ENCODE measurements at regions not wholly inside any gene's neighbourhood (a gene's known extent, or its start where the extent isn't known, plus 50 kb on each side); places are given as distances from the start of the nearest gene placed in this dataset.

DNA sequence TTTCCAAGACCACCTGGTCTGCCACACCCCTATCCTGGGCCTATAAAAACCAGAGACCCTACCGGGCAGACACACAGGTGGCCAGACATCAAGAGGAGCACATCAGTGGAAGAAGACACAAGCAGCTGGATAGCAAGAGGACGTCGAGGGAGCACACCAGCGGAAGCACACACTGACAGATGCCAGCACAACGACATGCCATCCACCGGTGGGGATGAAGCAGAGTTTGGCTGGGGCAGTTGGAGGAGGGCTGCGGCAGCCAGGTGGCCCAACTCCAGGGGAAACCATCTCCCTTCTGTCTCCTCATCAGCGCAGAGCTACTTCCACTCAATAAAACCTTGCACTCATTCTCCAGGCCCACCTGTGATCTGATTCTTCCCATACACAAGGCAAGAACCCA, 200.6 kb downstream of the PCDH17 start:
- Histone ChIP-seq H3K9me3 (ENCODE audit: control insufficient read depth in 2 of 2, insufficient read depth in 1 of 2, low read depth in 1 of 2, low read length in 1 of 2) (peaks cover 0 to 10% of the 10 kb centered on the region in 2 donors), H3K4me1 (ENCODE audit: control insufficient read depth in 2 of 2, insufficient read depth in 2 of 2, low read length in 1 of 2) (no peaks in the 10 kb centered on the region), H3K4me3 (ENCODE audit: low read depth in 1 of 2, low read length in 2 of 2) (no peak overlapping the region), H3K27ac (ENCODE audit: low read depth in 2 of 2, low read length in 1 of 2) (no peak overlapping the region), H3K27me3 (ENCODE audit: control insufficient read depth in 1 of 2, insufficient read depth in 2 of 2, low read length in 2 of 2) (no peaks in the 10 kb centered on the region), H3K36me3 (ENCODE audit: control insufficient read depth in 2 of 2, insufficient read depth in 2 of 2, low read length in 1 of 2) (no peaks in the 10 kb centered on the region)
- WGBS, 2 donors: 93 to 97% methylated on average over 8 of the region's 8 CpGs

DNA sequence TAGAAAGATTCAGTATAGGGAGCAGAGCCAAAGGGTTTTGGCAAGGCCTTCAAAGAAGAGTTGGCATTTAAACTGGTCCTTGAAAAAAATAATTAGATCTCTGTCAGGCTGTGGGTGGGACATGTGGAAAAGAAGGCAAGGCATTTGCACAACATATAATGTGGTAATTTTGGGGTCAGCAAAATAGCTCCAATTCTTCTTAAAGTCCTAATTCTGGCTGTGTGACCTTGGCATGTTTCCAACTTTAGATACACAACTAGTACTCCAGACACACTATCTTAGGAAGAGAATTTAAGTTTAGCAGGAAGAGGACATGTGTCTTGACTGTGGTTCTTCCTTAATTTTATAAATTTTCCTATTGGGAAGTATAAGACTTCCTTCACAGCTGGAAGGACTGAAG, 206.3 kb downstream of the PCDH17 start:
- Histone ChIP-seq H3K4me3 (ENCODE audit: low read depth in 1 of 2, low read length in 2 of 2) (no peak overlapping the region), H3K36me3 (ENCODE audit: control insufficient read depth in 2 of 2, insufficient read depth in 2 of 2, low read length in 1 of 2) (no peaks in the 10 kb centered on the region), H3K4me1 (ENCODE audit: control insufficient read depth in 2 of 2, insufficient read depth in 2 of 2, low read length in 1 of 2) (no peaks in the 10 kb centered on the region)

DNA sequence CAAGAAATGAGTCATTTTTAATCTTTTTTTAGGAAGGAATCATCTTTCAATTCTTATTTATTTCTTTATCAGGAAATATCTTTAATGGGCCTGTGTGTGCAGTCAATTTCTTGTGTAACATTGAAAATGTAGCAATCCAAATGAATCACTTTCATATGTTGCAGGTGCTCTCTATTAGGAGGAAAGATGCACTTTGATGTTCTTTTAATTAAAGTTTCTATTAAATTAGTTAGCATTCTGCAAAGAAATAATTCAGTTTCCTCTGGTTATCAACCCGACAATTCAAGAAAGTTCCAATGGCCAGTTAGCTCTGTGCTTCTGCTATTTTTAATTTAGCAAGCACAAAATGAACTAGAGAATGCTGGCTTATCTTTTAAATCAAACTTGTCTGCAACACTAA, 212.0 kb downstream of the PCDH17 start:
- Histone ChIP-seq H3K9me3 (ENCODE audit: control insufficient read depth in 2 of 2, insufficient read depth in 1 of 2, low read depth in 1 of 2, low read length in 1 of 2) (peaks cover 5 to 8% of the 10 kb centered on the region in 2 donors), H3K36me3 (ENCODE audit: control insufficient read depth in 2 of 2, insufficient read depth in 2 of 2, low read length in 1 of 2) (no peaks in the 10 kb centered on the region), H3K4me3 (ENCODE audit: low read depth in 1 of 2, low read length in 2 of 2) (no peak overlapping the region), H3K27ac (ENCODE audit: low read depth in 2 of 2, low read length in 1 of 2) (no peak overlapping the region), H3K27me3 (ENCODE audit: control insufficient read depth in 1 of 2, insufficient read depth in 2 of 2, low read length in 2 of 2) (no peaks in the 10 kb centered on the region), H3K4me1 (ENCODE audit: control insufficient read depth in 2 of 2, insufficient read depth in 2 of 2, low read length in 1 of 2) (no peaks in the 10 kb centered on the region)
- WGBS, 2 donors: 83% methylated on average over 1 of the region's 1 CpG

More for the DNA sequence above, 206.3 kb downstream of the PCDH17 start:
- peaks cover 0 to under 1% of the 10 kb centered on the region in 2 donors for H3K9me3 ChIP-seq (ENCODE audit: control insufficient read depth in 2 of 2, insufficient read depth in 1 of 2, low read depth in 1 of 2, low read length in 1 of 2)
- no peak overlapping the region for H3K27ac ChIP-seq (ENCODE audit: low read depth in 2 of 2, low read length in 1 of 2)
- H3K27me3 ChIP-seq (ENCODE audit: control insufficient read depth in 1 of 2, insufficient read depth in 2 of 2, low read length in 2 of 2): no peaks in the 10 kb centered on the region

DNA sequence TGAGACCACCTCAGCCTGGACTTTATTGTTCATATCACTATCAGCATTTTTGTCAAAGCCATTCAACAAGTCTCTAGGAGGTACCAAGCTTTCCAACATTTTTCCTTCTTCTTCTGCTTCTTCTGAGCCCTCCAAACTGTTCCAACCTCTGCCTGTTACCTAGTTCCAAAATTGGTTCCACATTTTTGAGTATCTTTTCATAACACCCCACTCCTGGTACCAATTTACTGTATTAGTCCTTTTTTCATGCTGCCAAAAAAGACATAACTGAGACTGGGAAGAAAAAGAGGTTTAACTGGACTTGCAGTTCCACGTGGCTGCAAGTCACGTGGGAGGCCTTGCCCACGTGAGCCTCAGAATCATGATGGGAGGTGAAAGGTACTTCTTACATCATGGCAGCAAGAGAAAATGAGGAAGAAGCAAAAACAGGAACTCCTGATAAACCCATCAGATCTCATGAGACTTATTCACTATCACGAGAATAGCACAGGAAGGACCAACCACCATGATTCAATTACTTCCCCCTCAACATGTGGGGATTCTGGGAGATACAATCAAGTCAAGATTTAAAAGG, 215.1 kb downstream of the PCDH17 start:
- Histone ChIP-seq H3K27me3 (ENCODE audit: control insufficient read depth in 1 of 2, insufficient read depth in 2 of 2, low read length in 2 of 2) (no peaks in the 10 kb centered on the region), H3K9me3 (ENCODE audit: control insufficient read depth in 2 of 2, insufficient read depth in 1 of 2, low read depth in 1 of 2, low read length in 1 of 2) (peaks cover 5 to 8% of the 10 kb centered on the region in 2 donors), H3K27ac (ENCODE audit: low read depth in 2 of 2, low read length in 1 of 2) (no peak overlapping the region), H3K4me3 (ENCODE audit: low read depth in 1 of 2, low read length in 2 of 2) (no peak overlapping the region), H3K36me3 (ENCODE audit: control insufficient read depth in 2 of 2, insufficient read depth in 2 of 2, low read length in 1 of 2) (no peaks in the 10 kb centered on the region), H3K4me1 (ENCODE audit: control insufficient read depth in 2 of 2, insufficient read depth in 2 of 2, low read length in 1 of 2) (no peaks in the 10 kb centered on the region)
- 83 to 88% methylated on average over 4 of the region's 4 CpGs for WGBS, 2 donors

DNA sequence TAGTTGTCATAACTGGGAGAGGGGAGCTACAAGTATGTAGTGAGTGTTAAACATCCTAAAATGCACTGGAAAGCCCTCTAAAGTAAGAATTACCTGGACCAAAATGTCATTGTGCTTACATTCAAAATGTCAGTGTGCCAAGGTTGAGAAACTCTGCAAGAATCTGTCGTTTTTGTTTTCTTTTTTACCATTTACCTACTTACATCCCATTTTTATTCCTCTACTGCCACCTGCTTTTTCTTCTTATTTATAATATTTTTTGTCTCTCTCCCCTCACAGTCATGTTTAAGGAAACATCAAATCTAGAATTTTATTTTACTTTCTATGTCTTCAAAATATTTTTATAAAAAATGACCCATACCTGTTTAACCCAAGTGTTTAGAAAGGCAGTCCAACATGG, 226.4 kb downstream of the PCDH17 start:
- Histone ChIP-seq H3K27ac (ENCODE audit: low read depth in 2 of 2, low read length in 1 of 2) (no peak overlapping the region), H3K4me3 (ENCODE audit: low read depth in 1 of 2, low read length in 2 of 2) (no peak overlapping the region), H3K4me1 (ENCODE audit: control insufficient read depth in 2 of 2, insufficient read depth in 2 of 2, low read length in 1 of 2) (no peaks in the 10 kb centered on the region), H3K36me3 (ENCODE audit: control insufficient read depth in 2 of 2, insufficient read depth in 2 of 2, low read length in 1 of 2) (no peaks in the 10 kb centered on the region), H3K27me3 (ENCODE audit: control insufficient read depth in 1 of 2, insufficient read depth in 2 of 2, low read length in 2 of 2) (no peaks in the 10 kb centered on the region), H3K9me3 (ENCODE audit: control insufficient read depth in 2 of 2, insufficient read depth in 1 of 2, low read depth in 1 of 2, low read length in 1 of 2) (no peaks in the 10 kb centered on the region)
- WGBS, 2 donors: 15 to 21% methylated on average over 1 of the region's 1 CpG

DNA sequence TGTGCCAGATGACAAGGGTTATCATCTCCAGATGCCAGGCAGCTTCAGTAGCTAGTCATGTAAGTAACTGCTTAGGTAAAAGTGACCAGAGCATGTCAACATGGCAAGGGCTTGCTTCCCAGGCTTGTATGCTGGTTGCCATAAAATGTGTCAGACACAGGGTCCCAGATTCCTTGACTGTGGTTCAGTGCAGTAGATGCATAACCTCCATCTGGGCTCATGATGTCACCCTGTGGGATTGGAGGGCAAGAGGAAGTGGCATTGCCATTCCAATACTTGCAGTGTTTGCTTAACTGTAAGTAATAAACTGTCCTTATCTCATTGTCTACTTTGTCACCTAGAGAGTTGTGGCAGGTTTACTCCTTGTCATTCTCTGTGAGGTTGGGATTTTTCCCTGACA, 226.8 kb downstream of the PCDH17 start:
- Histone ChIP-seq H3K9me3 (ENCODE audit: control insufficient read depth in 2 of 2, insufficient read depth in 1 of 2, low read depth in 1 of 2, low read length in 1 of 2) (no peaks in the 10 kb centered on the region), H3K27me3 (ENCODE audit: control insufficient read depth in 1 of 2, insufficient read depth in 2 of 2, low read length in 2 of 2) (no peaks in the 10 kb centered on the region), H3K36me3 (ENCODE audit: control insufficient read depth in 2 of 2, insufficient read depth in 2 of 2, low read length in 1 of 2) (no peaks in the 10 kb centered on the region), H3K4me1 (ENCODE audit: control insufficient read depth in 2 of 2, insufficient read depth in 2 of 2, low read length in 1 of 2) (no peaks in the 10 kb centered on the region), H3K27ac (ENCODE audit: low read depth in 2 of 2, low read length in 1 of 2) (no peak overlapping the region), H3K4me3 (ENCODE audit: low read depth in 1 of 2, low read length in 2 of 2) (no peak overlapping the region)

DNA sequence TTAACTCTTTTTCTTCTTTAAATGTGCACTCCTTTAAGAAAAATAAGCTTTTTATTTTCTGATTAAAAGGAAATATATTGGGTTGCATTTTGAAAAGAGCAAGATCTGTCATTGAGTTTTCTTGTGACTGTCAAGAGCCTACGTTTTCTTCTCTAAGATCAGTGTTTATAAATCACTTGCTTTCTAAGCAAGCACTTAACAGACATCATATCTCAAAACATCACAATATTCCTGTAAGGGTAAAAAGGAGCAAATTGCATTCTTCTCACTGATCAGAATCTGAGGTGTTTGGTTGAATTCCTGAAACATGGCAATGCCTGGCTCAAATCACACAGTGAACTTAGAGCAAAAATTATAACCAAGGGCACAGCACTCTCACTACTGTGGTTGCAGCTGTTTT, 231.3 kb downstream of the PCDH17 start:
- whole genome bisulfite sequencing, 2 donors: 64 to 68% methylated on average over 1 of the region's 1 CpG
- H3K9me3 ChIP-seq (ENCODE audit: control insufficient read depth in 2 of 2, insufficient read depth in 1 of 2, low read depth in 1 of 2, low read length in 1 of 2): peaks cover 6 to 11% of the 10 kb centered on the region in 2 donors
- no peak overlapping the region for H3K27ac ChIP-seq (ENCODE audit: low read depth in 2 of 2, low read length in 1 of 2)
- no peaks in the 10 kb centered on the region for H3K4me1 ChIP-seq (ENCODE audit: control insufficient read depth in 2 of 2, insufficient read depth in 2 of 2, low read length in 1 of 2)
- no peaks in the 10 kb centered on the region for H3K27me3 ChIP-seq (ENCODE audit: control insufficient read depth in 1 of 2, insufficient read depth in 2 of 2, low read length in 2 of 2)
- H3K4me3 ChIP-seq (ENCODE audit: low read depth in 1 of 2, low read length in 2 of 2): no peak overlapping the region
- no peaks in the 10 kb centered on the region for H3K36me3 ChIP-seq (ENCODE audit: control insufficient read depth in 2 of 2, insufficient read depth in 2 of 2, low read length in 1 of 2)

DNA sequence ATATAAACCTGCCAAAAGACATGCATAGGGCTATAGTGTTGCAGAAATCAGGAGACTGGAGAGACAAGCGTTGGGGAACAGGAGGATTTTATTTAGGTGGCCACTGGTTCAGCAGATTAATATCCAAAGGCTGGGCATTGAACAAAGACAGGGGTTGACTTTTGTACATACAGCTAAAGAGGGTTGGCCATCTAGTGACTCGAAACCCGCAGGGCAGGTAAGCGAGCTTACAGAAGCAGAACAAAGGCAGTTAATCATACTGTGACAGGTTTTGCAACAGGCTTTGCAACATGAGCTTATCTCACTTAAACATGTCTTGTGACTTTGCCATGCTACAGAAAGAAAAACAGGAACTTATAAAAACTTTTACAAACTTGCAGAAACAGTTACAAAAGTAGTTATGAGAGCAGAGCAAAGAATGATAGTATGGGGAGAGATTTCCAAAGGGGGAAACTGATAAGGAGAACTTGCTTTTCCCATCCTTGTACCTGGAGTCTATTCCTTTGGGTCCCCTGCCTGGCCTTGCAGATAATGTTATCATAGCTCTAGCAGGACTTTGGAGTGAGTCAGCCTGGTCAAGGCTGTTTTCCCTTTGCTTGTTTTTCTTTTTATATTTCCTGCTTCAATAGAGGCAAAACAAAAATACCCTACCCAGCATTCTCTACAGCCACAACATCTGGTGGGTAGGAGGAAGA, 234.2 kb downstream of the PCDH17 start:
- peaks cover 6 to 13% of the 10 kb centered on the region in 2 donors for H3K9me3 ChIP-seq (ENCODE audit: control insufficient read depth in 2 of 2, insufficient read depth in 1 of 2, low read depth in 1 of 2, low read length in 1 of 2)
- no peaks in the 10 kb centered on the region for H3K27me3 ChIP-seq (ENCODE audit: control insufficient read depth in 1 of 2, insufficient read depth in 2 of 2, low read length in 2 of 2)
- H3K27ac ChIP-seq (ENCODE audit: low read depth in 2 of 2, low read length in 1 of 2): no peak overlapping the region
- 65 to 68% methylated on average over 4 of the region's 4 CpGs for WGBS, 2 donors
- no peaks in the 10 kb centered on the region for H3K4me1 ChIP-seq (ENCODE audit: control insufficient read depth in 2 of 2, insufficient read depth in 2 of 2, low read length in 1 of 2)
- H3K36me3 ChIP-seq (ENCODE audit: control insufficient read depth in 2 of 2, insufficient read depth in 2 of 2, low read length in 1 of 2): no peaks in the 10 kb centered on the region
- no peak overlapping the region for H3K4me3 ChIP-seq (ENCODE audit: low read depth in 1 of 2, low read length in 2 of 2)

DNA sequence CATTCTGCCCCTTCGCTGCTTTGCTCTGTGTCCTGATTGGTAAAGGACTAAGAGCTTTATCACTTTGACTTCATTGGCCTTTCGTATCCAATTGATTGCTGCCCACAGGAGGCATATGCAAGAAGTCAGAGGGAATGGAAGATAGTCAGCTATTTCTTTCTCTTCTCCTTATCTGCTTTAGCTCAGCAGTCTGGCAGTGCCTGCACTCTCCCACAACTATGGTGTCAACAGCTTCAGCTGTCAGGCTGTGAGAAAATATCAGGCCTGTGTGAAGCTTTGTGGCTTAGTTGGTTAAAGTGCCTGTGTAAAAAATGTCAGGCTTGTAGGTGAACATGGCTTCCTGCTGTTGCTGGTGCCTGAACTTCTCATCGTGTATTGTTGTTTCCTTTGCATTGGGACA, 243.0 kb downstream of the PCDH17 start:
- Histone ChIP-seq H3K4me3 (ENCODE audit: low read depth in 1 of 2, low read length in 2 of 2) (no peak overlapping the region), H3K9me3 (ENCODE audit: control insufficient read depth in 2 of 2, insufficient read depth in 1 of 2, low read depth in 1 of 2, low read length in 1 of 2) (no peaks in the 10 kb centered on the region), H3K36me3 (ENCODE audit: control insufficient read depth in 2 of 2, insufficient read depth in 2 of 2, low read length in 1 of 2) (no peaks in the 10 kb centered on the region), H3K27me3 (ENCODE audit: control insufficient read depth in 1 of 2, insufficient read depth in 2 of 2, low read length in 2 of 2) (no peaks in the 10 kb centered on the region), H3K4me1 (ENCODE audit: control insufficient read depth in 2 of 2, insufficient read depth in 2 of 2, low read length in 1 of 2) (no peaks in the 10 kb centered on the region), H3K27ac (ENCODE audit: low read depth in 2 of 2, low read length in 1 of 2) (no peak overlapping the region)
- 63 to 76% methylated on average over 3 of the region's 3 CpGs for WGBS, 2 donors

DNA sequence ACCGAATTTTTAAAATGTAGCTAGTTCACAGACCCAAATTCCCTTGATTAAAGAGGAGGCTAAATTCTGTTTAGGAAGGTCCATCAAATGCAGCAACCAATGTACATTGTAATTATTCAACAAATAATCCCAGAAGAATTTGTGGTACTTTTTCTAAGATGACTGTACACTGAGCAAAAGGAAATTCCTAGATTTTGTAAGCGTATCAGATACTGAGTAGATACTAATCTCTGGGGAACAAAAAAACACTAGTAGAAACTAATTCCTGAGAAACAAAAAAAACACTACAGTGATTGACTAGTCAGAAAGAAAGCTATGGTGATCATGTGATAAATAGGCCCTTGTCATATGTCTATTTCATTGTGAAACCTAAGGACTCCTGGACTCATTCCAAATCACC, 246.1 kb downstream of the PCDH17 start:
- H3K27me3 ChIP-seq (ENCODE audit: control insufficient read depth in 1 of 2, insufficient read depth in 2 of 2, low read length in 2 of 2): no peaks in the 10 kb centered on the region
- H3K27ac ChIP-seq (ENCODE audit: low read depth in 2 of 2, low read length in 1 of 2): no peak overlapping the region
- no peaks in the 10 kb centered on the region for H3K9me3 ChIP-seq (ENCODE audit: control insufficient read depth in 2 of 2, insufficient read depth in 1 of 2, low read depth in 1 of 2, low read length in 1 of 2)
- H3K4me3 ChIP-seq (ENCODE audit: low read depth in 1 of 2, low read length in 2 of 2): no peak overlapping the region
- 91 to 96% methylated on average over 2 of the region's 2 CpGs for WGBS, 2 donors
- no peaks in the 10 kb centered on the region for H3K4me1 ChIP-seq (ENCODE audit: control insufficient read depth in 2 of 2, insufficient read depth in 2 of 2, low read length in 1 of 2)
- no peaks in the 10 kb centered on the region for H3K36me3 ChIP-seq (ENCODE audit: control insufficient read depth in 2 of 2, insufficient read depth in 2 of 2, low read length in 1 of 2)

Data from esophagus (tissue), 2 donors.